LNCAP (cell line): ENCODE measurements at regions not wholly inside any gene's neighbourhood (a gene's known extent, or its start where the extent isn't known, plus 50 kb on each side); places are given as distances from the start of the nearest gene placed in this dataset.

ENCODE experiments used
- CTCF ChIP-seq: fragments of 450-650 bp; IDR thresholded peaks from 2 replicates; pipeline ENCODE4 v1.5.1; 2017; ENCODE audit warnings: mild to moderate bottlenecking

- no peak for TF ChIP-seq CTCF
Observed at GRCh38 chr5:136924490-136924889, 559.1 kb upstream of the TRPC7 start.

- TF ChIP-seq CTCF, result no peak
Observed at GRCh38 chr5:136910625-136911024, 545.3 kb upstream of the TRPC7 start.

GRCh38 chr5:136909906-136910305 is 544.6 kb upstream of the TRPC7 start:
- TF ChIP-seq CTCF, result no peak

- TF ChIP-seq CTCF, result no peak
Observed at GRCh38 chr5:136907371-136907770, 542.0 kb upstream of the TRPC7 start.

- TF ChIP-seq CTCF, result no peak
Observed at GRCh38 chr5:136906545-136906944, 541.2 kb upstream of the TRPC7 start.

GRCh38 chr5:136905571-136905970 is 540.2 kb upstream of the TRPC7 start:
- TF ChIP-seq CTCF, result no peak

GRCh38 chr5:136894070-136894469 is 528.7 kb upstream of the TRPC7 start:
- TF ChIP-seq CTCF, result no peak

- TF ChIP-seq CTCF, result no peak
Observed at GRCh38 chr5:136892000-136892399, 526.7 kb upstream of the TRPC7 start.
